Ureter (tissue), 1 donor: ENCODE measurements at regions not wholly inside any gene's neighbourhood (a gene's known extent, or its start where the extent isn't known, plus 50 kb on each side); places are given as distances from the start of the nearest gene placed in this dataset.
A peak's percentile ranks its signal among the peaks of the same experiment; 100 is the strongest.

Experiments used
- DNase-seq: peaks from one replicate; pipeline ENCODE4 v3.0.0-alpha.2; 2020; ENCODE audit warnings: low spot score
- donor health status: DM: yes; HTN: yes; CAD: no.

DNA sequence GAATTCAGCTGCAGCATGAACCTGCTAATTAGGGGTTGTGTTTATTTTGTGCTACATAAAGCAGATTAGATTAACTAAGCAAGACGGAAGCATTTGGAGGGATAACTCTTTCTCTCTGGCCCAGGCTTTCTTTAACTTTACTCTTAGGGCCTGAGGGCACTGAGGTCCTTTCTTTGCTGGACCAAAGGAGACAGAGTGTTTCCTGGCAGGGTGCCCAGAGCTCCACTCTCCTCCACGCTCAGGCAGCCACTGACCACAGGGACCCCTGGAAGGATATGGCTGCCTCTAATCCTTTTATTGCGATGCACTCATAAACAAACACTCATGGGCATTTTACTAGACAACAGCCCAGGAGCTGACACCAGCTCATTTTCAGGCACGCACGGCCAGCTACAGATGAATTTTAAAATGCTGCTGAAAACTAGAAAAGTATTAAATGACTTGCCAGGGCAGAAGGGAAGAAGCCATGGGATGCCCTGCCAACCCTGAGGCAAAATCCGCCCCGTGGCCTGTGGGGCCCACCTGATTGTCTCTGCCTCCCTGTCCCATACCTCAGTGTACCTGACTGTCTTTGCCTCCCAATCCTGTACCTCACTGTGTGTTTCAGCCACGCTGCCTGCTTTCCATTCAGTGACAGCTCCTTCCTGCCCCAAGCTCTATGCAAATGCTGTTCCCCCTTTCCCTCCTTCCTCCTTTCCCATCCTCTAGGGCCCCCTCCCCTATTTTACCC is 192.6 kb upstream of the NAV2 start:
- DNase-seq: no peak

- DNase-seq: no peak
Measured at GRCh38 chr11:19519353-19519752, 193.3 kb upstream of the NAV2 start.

- no peak for DNase-seq
Measured at GRCh38 chr11:19513253-19513652, 199.4 kb upstream of the NAV2 start.

DNA sequence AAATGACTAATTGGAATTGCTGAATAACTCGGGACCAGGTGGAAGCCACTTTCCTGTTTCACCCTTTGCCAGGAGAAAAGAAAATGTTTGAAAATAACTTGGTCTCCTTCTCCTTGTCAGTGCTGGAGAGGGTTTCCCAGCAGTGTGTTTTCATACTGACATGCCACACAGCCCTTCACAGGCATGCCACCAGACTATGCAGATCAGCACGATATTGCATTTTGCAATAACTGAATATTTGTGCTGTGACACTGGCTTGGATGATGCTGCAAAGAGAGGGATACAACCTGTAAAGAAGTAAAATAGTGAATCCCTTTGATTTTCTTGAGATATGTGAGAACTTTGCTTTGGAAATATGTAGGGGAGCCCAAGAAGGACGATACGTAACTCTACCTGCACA is 200.0 kb upstream of the NAV2 start:
- no peak for DNase-seq

GRCh38 chr11:19511413-19512183 is 201.0 kb upstream of the NAV2 start:
- DNase-seq: peak; percentile 49

DNA sequence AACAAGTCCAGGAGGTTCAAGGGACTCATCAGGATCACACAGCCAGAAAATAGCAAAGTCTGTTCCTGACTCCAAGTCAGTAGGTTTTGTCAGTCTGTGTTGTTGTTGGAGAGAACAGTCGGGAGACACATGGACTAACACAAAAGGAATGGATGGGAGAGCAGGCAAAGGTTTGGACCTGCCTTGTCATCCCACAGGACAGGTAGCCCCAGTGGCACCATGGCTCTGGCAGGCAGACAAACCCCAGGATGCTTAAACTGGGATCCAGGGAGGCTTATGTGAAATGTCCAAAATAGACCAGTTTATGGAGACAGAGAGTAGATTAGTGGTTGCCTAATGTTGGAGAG is 201.6 kb upstream of the NAV2 start:
- no peak for DNase-seq

DNA sequence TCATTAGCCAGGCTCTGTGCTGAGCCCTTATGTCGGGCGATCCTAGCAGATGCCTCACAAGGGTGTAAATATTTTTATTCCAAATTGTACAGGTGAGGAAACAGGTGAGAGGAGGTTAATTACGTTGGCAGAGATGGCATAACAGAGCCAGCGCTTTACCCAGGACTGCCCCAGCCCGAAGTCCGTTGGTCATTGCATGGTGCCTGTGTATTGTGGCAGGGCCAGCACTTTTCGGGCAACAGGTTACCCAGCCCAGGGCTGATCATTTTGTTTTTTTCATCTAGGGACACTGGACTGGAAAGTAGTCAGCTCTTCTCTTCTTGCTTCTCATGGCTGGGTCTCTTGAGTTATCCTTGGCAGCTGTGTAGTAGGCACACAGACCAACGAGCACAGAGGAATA is 202.2 kb upstream of the NAV2 start:
- no peak for DNase-seq

DNA sequence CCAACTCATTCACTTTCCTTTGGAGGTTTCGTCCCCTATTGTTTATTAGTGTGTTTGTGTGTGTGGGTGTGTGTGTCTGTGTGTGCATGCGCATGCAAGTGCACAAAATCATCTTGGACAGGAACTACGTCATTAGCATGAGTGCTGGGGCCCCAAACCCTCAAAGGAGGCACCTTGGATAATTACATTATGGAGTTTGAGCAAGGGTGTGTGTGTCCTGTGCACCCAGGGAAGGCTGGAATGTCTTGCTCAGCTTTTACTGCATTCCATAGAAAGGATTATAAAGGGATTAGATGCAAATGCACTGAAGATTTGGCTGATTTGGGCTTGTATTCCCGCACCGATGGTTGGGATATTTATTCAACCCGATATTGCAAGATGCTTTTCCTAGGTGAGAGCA is 203.4 kb upstream of the NAV2 start:
- DNase-seq: no peak

- DNase-seq: no peak
Measured at GRCh38 chr11:19508165-19508564, 204.5 kb upstream of the NAV2 start.

DNA sequence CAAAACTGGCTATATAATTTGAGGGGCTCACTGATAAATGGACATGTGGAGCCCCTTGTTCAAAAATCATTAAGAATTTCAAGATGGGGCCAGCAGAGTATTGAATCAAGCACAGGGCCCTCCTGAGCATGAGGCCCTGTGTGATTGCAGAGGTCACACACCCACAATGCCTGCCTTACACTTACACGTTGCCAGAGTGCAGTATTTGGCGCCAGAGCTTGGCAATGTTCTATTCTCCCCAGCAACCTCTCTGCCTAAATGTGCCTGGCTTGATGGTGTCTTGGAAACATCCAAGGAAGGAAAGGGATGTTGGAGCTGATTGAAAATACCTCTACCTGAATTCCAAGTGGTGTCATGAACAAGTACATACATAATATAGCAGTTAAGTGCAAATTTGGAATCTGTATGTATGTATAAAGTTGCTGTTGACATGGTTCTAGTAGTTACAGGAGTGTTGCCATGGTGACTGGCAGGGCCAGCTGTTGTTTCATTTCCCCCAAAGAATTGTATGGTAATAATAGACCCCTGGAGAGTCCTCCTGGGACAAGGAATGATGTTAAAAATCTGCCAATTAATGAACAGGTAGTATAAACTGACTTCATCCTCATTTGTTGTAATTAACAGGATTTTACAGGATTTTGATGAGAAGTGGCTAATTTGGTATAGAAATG is 205.7 kb upstream of the NAV2 start:
- DNase-seq: no peak

- no peak for DNase-seq
Measured at GRCh38 chr11:19502691-19503253, 209.9 kb upstream of the NAV2 start.

DNA sequence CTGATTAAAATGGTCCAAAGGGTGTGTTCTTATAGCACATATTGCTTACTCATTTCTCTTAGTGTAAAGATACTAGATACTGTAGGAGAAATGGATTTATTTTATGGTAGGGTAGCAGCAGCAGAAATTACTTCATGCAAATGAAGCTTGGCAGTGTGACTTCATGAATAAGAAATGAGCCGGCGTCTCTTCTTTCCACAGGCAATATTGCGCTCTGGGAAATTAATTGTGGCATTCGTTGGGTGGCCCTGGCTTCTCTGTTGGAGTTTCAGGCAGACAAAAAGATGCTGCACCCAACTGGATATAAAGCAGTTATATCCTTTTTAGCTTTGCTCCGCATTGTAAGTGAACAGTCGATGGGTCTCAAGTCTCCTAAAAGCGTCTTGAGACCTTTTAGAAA is 211.0 kb upstream of the NAV2 start:
- DNase-seq: no peak

DNA sequence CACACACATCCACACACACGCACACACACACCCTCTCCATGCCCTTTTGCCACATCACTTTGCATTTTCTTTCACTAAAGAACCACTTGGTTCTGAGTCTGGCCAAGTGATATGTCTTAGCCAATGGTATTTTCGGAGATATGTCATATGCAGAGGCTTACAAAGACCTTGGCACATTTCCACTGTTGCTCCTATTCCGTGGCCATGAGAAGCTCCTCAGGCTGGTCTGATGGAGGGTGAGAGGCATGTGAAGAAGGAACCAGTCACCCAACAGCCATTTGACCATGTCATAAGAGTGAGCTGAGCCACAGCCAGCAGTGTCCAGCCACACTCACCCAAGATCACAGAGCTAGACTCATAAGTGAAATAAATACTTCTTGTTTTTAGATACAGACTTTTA is 212.6 kb upstream of the NAV2 start:
- no peak for DNase-seq

GRCh38 chr11:19499026-19499669 is 213.5 kb upstream of the NAV2 start:
- no peak for DNase-seq

DNA sequence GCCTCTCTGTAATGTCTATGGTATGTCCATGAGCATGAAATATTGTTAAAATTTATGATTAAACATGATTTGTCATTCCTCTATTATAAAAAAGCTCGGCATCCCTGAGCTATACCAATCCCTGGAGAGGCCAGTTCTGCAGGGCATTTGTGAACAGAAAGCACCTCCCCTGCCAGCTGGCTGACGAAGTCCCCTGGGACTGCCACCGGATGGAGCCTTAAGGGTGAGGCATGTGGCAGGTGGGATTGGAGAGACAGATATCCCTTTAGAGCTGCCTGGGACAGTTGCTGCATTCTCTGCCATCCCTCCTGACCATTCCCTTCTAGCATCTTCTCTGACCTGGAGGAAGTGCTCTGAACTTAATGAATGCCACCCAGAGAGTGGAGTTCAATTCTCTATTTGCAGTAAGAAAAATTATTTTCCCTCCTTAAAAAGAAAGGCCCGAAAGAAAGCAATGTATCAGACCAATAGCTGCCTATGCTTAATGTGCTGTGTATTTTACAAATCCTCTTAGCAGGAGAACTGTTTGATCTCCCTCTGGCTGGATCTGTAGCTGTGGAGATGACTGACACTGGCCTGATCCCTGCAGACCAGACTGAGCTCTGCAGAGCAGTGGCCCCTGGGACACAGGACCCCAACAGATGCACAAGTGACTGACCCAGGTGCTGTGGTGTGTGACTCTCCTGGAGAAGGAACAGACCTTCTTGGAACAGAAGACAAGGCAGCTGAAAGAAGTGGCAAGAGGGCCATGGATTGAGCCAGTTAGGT is 219.0 kb upstream of the NAV2 start:
- no peak for DNase-seq

DNA sequence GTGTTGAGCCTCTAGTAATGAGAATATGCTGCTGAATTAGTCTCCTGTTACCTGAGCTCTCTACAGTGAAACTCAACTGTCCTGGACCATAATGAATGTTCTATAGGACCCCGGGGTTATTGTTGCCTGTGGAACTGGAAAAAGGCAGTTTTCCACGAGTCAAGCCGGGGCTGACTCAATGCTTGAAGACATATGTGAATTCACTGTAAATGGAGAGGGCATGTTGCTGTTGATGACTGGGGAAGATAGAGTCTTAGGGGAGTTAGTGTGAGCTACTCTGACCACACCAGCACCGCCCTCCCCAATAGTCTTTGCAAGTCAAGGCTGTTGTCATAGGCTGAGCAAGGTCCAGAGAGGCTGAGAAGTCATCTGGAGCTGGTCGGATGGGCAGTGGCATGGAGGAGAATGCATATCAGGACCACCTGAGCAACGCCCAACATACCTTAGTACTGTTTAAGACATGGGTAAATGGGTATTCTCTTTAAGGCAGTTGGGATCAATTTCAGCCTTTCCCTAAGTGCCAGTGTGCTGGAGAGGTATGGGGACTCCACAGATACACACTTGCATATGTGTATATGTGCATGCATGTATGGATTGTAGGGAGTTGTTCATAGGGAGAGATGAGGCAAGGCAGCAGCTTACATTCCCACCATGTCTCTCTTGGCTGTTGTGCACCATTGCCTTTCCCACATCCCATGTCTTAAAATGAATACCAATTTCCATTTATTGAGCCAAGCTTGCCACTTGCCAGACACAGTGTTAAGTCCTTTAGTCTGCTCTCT is 230.1 kb upstream of the NAV2 start:
- no peak for DNase-seq

GRCh38 chr11:19480540-19480939 is 232.1 kb upstream of the NAV2 start:
- DNase-seq: no peak

- DNase-seq: no peak
Measured at GRCh38 chr11:19478891-19479290, 233.7 kb upstream of the NAV2 start.

DNA sequence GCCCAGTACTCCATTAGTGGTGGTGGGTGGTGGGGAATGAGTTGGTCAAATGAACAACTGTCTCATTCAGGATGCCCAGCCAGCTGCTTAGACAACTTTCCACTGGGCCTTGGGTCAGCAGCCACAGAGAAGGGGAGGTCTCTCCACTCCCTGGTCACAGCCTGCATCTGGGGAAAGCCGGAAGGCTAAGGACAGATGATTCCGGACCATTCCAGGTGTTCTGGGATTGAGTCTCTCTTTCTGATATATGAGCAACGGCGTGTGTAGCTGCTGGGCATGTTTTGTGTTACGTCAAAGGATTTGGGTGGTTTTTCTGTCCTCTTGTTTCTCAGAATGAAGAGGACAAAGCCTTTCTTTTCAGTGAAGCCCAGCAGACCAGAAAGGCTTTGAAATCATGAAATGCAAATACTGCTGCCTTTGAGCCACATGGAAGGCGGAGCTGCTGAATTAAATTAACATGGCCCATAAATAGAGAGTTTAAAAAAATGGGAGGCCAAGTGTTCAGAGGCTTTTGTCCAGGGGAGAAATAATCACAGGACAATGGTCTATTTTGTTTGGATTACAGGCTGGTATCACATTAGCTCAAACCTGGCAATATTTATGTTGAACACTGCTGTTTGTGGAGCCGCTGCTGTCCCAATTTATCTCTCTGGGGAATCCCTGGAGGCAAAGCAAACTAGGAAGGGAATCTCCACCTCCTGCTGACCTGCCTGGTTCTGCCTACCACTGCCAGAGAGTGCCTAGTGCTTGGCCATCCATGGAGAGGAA is 234.4 kb upstream of the E2F8 start:
- DNase-seq: no peak

GRCh38 chr11:19474211-19474610 is 233.5 kb upstream of the E2F8 start:
- no peak for DNase-seq
